ENCODE measurements at regions not wholly inside any gene's neighbourhood (a gene's known extent, or its start where the extent isn't known, plus 50 kb on each side); places are given as distances from the start of the nearest gene placed in this dataset.
"Not testable (repeated sequence)": the region's sequence is repeated elsewhere in the genome, so short reads cannot be mapped to it uniquely, and the experiment has no call there.

DNA sequence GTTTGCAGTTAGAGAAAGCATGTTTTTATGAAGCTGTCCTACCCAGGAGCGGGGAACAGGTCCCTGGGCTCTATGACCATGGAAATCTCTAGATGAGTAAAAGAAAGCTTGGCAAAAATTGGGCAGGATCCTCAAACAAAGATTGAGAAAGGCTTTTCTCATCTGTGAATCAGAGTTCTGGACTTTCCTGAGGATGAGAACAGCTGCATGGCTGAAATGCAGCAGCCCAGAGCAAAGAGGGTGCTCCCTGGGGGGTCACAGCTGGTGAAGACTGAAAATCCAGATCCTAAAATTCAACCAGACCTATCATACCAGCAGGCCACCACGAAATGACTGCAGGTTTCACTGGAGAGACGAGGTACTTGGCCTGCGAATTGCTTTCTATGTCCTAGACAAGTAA is 65.7 kb upstream of the APP start:
- no peak overlapping the region for H3K27ac ChIP-seq
- H3K4me3 ChIP-seq, result no peak overlapping the region
- H3K36me3 ChIP-seq, result no peaks in the 10 kb centered on the region
- TF ChIP-seq, protein P1, sequence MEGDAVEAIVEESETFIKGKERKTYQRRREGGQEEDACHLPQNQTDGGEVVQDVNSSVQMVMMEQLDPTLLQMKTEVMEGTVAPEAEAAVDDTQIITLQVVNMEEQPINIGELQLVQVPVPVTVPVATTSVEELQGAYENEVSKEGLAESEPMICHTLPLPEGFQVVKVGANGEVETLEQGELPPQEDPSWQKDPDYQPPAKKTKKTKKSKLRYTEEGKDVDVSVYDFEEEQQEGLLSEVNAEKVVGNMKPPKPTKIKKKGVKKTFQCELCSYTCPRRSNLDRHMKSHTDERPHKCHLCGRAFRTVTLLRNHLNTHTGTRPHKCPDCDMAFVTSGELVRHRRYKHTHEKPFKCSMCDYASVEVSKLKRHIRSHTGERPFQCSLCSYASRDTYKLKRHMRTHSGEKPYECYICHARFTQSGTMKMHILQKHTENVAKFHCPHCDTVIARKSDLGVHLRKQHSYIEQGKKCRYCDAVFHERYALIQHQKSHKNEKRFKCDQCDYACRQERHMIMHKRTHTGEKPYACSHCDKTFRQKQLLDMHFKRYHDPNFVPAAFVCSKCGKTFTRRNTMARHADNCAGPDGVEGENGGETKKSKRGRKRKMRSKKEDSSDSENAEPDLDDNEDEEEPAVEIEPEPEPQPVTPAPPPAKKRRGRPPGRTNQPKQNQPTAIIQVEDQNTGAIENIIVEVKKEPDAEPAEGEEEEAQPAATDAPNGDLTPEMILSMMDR (IDR thresholded peaks at IDR 0.05), result no peak
- no peaks in the 10 kb centered on the region for H3K9me3 ChIP-seq
- intact Hi-C loops (cut with DNase I), result no loop called here
- DNase-seq (ENCODE audit: low spot score in 2 of 2), result no peak
- no peaks in the 10 kb centered on the region for H3K4me1 ChIP-seq
- no peaks in the 10 kb centered on the region for H3K27me3 ChIP-seq

DNA sequence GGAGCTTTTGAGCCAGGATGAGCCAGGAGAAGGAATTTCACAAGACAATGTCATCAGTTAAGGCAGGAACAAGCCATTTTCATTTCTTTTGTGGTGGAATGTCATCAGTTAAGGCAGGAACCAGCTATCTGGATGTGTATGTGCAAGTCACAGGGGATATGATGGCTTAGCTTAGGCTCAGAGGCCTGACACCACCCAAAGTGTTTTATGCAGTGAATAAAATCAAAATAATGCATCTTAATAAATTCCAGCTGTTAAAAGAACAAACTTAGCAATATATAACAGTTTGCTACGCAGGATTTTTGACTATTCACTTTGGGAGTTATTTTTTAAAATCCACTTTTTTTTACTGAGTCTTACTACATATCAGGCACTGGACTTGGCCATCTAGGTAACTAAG is 62.7 kb upstream of the APP start:
- H3K9me3 ChIP-seq; H3K27me3 ChIP-seq; intact Hi-C loops (cut with DNase I); H3K27ac ChIP-seq; H3K4me1 ChIP-seq; H3K36me3 ChIP-seq; H3K4me3 ChIP-seq; DNase-seq (ENCODE audit: low spot score in 2 of 2): not testable (repeated sequence)

DNA sequence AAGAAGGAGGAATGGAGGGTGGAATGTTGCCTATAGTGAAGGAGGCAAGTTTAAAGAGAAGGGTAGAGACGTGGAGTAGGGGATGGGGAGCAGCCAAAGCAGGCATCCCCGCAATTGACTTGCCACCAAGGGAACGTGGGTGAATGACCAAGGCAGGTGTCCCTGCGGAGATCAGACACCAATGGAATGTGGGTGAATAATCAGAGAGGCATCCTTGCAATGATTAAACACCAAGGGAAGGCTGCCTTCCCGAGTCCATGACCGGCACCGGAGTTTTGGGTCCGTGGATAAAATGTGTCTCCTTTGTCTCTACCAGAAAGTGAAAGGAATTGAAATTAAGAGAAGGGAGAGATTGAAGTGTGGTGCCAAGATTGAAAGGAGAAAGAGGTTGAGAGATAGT is 61.9 kb upstream of the APP start:
- H3K27me3 ChIP-seq; intact Hi-C loops (cut with DNase I); H3K27ac ChIP-seq; H3K36me3 ChIP-seq; DNase-seq (ENCODE audit: low spot score in 2 of 2); H3K4me1 ChIP-seq; H3K4me3 ChIP-seq; H3K9me3 ChIP-seq: not testable (repeated sequence)

DNA sequence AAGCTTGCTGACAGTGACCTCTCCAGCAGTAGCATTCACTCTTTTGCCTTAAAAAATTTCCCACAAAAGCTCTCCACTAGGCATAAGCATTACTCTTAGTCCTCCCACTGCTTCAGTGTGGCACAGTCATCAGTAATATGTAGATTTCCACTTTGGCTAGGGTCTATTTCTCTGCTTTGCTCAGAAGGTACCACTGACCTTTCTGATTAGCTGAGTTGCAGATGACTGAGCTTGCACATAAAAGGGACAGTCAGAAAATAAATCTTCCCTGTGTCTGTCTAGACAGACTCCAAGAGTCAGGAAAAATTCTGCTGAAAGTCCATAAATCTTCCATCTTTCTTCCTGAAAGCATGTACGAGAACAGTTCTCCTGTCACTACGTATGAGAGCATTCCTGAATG is 56.6 kb upstream of the APP start:
- no peaks in the 10 kb centered on the region for H3K27me3 ChIP-seq
- no peak overlapping the region for H3K4me3 ChIP-seq
- intact Hi-C loops (cut with DNase I), result no loop called here
- TF ChIP-seq, protein P1 (IDR thresholded peaks at IDR 0.05), result no peak
- H3K4me1 ChIP-seq, result no peaks in the 10 kb centered on the region
- H3K36me3 ChIP-seq, result no peaks in the 10 kb centered on the region
- no peaks in the 10 kb centered on the region for H3K9me3 ChIP-seq
- no peak for DNase-seq (ENCODE audit: low spot score in 2 of 2)
- H3K27ac ChIP-seq, result no peak overlapping the region

DNA sequence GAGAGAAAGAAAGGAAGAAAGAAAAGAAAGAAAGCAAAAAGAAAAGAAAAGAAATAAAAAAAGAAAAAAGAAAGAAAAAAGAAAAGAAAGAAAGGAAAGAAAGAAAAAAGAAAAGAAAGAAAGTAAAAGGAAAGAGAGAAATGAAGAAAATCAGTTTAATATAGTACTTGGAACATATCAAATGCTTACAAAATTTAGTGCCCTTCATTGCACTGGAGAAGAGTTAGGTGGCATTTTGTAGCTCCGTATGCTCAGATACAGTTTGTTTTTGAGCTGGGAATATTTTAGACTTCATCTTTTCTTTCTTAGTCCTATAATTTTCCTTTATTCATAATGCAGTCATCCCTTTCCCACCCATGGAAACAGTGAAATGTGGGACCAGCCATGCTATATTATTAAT is 56.2 kb upstream of the APP start:
- no peaks in the 10 kb centered on the region for H3K36me3 ChIP-seq
- H3K9me3 ChIP-seq, result no peaks in the 10 kb centered on the region
- intact Hi-C loops (cut with DNase I), result no loop called here
- H3K4me3 ChIP-seq, result no peak overlapping the region
- DNase-seq (ENCODE audit: low spot score in 2 of 2), result no peak
- TF ChIP-seq, protein P1 (IDR thresholded peaks at IDR 0.05), result no peak
- no peaks in the 10 kb centered on the region for H3K27me3 ChIP-seq
- no peak overlapping the region for H3K27ac ChIP-seq
- no peaks in the 10 kb centered on the region for H3K4me1 ChIP-seq

DNA sequence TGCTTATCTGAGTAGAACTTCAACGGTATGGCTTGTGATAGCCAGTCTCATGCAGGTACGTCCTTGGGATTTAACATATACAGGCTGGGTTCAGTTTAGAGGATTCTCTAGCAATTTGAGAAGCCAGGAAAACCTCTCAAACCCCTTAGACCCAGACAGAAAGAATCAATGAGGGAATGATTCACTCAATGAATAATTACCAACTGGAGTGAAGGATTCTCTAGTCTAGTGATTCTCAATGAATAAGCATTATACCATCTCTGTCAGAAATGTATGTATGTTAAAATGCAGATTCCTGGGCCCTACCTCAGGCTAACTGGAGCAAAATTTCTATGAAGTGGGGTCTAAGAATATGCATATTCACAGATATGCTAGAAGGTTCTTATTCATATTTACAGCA is 54.5 kb upstream of the APP start:
- H3K27me3 ChIP-seq, result no peaks in the 10 kb centered on the region
- TF ChIP-seq, protein P1 (IDR thresholded peaks at IDR 0.05), result no peak
- no peaks in the 10 kb centered on the region for H3K9me3 ChIP-seq
- intact Hi-C loops (cut with DNase I), result no loop called here
- no peak overlapping the region for H3K4me3 ChIP-seq
- no peaks in the 10 kb centered on the region for H3K36me3 ChIP-seq
- H3K27ac ChIP-seq, result no peak overlapping the region
- no peak for DNase-seq (ENCODE audit: low spot score in 2 of 2)
- H3K4me1 ChIP-seq, result no peaks in the 10 kb centered on the region

DNA sequence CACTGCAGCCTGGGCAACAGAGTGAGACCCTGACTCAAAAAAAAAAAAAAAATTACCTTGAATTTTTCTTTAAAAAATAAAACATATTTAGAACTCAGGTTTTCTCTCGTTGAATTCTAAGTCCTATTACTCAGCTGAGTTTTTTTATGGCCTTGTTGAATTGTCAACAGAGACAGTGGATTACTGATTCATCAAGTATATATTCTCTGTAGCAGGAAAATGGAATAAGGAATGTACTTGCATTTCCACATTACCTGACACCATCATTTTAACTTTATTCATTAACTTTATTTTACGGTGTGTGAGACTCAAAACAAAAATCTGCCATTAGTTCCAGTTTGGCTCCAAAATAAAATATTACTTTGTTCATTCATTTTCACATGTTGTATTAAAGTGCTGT is 53.8 kb upstream of the APP start:
- Histone ChIP-seq H3K9me3 (no peaks in the 10 kb centered on the region), H3K4me3 (no peak overlapping the region), H3K36me3 (no peaks in the 10 kb centered on the region), H3K4me1 (no peaks in the 10 kb centered on the region), H3K27me3 (no peaks in the 10 kb centered on the region), H3K27ac (no peak overlapping the region)
- no peak for DNase-seq (ENCODE audit: low spot score in 2 of 2)
- intact Hi-C loops (cut with DNase I), result no loop called here
- TF ChIP-seq, protein P1 (IDR thresholded peaks at IDR 0.05), result no peak

Measured in ascending aorta (tissue), 2 donors.